ENCODE measurements at regions not wholly inside any gene's neighbourhood (a gene's known extent, or its start where the extent isn't known, plus 50 kb on each side); places are given as distances from the start of the nearest gene placed in this dataset.

- DNase-seq (ENCODE audit: low read depth): no peak
Observed at GRCh38 chr9:106051545-106051944, 357.2 kb downstream of the TMEM38B start.

DNA sequence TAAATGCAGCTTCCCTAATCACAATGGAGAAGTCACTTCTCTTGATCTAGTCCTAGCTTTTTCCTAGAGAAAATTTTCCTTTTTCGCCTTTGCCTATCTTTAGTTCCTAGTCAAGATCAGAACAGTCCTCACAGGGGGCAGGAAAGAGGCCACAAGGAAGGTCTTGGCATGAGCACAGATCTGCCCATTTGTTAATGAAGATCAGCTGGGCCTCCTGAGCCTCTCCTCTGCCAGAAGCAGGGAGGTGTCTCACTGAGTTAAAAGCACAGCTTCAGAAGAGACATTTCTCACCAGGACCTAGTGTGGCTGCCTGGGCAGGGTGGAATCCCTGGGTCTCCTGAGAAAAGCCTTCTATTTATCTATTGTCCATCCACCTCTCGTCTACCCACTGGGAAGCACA is 357.8 kb downstream of the TMEM38B start:
- DNase-seq (ENCODE audit: low read depth): peak; percentile 33

DNA sequence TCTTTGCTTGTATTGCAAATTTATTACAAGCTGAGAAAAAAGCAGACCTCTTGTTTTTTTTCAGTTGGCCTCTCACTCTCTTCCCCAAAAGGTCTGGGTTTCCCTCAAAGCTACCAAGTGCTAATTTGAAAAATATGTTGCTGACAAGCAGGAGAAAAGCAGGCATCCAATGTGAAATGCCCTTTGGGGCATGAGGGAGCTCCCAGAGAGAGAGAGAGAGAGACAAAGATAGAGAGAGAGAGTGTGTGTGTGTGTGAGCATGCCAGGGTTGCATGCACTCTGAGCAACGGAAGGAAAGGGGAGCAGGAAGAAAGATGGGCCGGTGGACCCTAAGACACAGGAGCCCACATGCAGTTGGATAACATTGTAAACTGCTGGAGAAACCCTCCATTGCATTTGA is 358.4 kb downstream of the TMEM38B start:
- peak; percentile 43 for DNase-seq (ENCODE audit: low read depth)

GRCh38 chr9:106056328-106056727 is 362.0 kb downstream of the TMEM38B start:
- DNase-seq (ENCODE audit: low read depth): no peak

- no peak for DNase-seq (ENCODE audit: low read depth)
Observed at GRCh38 chr9:106058460-106058859, 364.1 kb downstream of the TMEM38B start.

DNA sequence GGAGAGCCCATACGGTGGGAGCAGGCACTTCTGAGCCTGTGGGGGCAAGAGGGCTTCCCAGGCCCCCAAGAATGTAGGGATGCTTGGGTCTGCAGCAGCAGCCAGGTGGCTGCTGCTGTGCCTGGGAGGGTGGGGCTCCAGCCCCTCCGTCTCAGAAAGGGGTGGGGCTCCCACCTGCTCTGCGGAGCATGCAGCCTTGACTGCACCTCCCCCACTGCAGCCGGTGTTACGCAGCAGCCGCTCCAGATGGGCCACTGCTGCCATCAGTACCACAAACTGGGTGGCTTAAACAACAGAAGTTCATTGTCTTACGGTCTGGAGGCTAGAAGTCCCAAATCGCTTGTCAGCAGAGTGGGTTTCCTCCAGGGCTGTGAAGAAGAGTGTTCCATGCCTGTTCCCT is 365.5 kb downstream of the TMEM38B start:
- no peak for DNase-seq (ENCODE audit: low read depth)

GRCh38 chr9:106060885-106061284 is 366.5 kb downstream of the TMEM38B start:
- no peak for DNase-seq (ENCODE audit: low read depth)

DNA sequence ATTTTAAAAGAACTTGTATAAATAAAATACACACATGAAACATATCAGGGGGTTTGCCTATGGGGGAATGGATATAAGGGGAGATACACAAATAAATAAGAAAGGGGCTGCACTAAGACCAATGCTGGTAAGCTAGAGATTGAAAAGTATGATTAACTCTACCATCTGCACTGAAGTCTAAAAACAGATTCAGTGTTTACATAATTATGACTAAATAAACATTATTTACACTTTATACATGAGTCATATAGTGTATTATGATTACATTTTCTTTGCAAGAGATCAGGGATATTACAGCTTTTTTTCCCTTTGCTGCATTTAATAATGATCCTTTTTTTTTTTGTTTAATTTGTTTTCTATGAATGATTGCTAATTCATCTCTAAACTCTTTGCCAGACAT is 367.9 kb downstream of the TMEM38B start:
- no peak for DNase-seq (ENCODE audit: low read depth)

DNA sequence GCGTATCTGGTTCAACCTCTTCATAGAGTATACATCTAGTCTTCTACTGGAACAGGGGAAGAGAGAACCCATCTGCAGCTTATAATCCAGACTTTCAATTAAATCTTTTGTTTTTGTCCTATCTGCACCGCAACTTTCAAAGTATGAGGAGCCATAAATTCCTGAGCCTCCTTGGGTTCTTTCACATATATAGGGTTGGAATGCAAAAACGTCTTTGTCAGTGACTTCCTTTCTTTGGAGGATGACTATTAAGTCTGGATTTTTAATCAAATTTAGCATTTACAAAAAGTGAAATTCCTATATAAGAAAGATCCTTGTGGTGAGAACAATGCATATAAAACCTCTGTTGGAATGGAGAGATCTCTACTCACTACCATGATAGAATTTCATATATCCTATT is 370.8 kb downstream of the TMEM38B start:
- DNase-seq (ENCODE audit: low read depth): no peak

- no peak for DNase-seq (ENCODE audit: low read depth)
Observed at GRCh38 chr9:106065579-106066214, 371.4 kb downstream of the TMEM38B start.

DNA sequence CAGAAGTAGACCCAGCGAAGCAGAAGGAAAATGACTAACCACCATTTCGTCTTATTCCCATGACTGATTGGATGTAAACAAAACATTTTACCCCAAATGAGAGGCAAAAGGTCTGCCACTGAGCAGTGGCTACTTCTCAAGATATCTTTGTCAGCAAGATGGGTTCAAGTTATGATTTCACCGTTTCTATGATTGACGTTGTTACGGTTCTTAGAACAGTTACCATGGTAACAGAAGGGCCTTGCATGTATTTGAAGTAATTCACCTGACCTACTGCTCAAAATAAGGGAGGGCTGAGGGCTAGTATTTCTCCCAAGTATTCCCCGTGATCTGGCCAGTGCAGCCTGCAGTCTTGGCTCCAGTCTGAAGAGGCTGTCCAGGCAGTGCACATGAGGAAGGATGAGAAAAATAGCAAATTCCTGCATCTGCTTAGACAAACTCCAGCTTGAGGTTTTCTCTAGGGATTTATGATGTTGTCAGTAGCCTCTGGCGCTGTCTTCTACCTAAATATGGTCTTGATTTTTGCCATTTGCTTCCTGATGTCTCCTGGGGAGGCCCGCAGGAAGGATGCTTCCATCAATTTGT is 372.7 kb downstream of the TMEM38B start:
- peak; percentile 37 for DNase-seq (ENCODE audit: low read depth)

GRCh38 chr9:106069241-106069640 is 374.9 kb downstream of the TMEM38B start:
- DNase-seq (ENCODE audit: low read depth): peak; percentile 80

DNA sequence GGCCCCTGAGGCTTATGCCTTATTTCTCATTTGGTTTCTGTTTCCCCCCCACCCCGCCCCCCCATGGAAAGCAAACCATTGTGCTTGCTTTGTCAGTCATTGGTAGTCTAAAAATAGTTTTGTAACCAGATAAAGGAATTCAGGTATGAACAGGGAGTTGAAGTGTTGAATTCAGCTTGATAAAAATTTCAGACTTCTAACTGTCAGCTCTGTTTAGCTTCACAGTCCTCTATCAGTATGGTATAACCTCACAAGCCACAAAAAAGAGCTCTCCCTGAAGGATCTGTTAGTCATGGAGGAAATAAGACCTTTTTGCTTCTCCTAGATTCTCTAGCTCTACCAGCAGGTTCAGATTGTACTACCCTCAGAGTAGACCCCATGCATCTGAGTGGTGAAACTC is 378.1 kb downstream of the TMEM38B start:
- peak; percentile 50 for DNase-seq (ENCODE audit: low read depth)

- no peak for DNase-seq (ENCODE audit: low read depth)
Observed at GRCh38 chr9:106074006-106074405, 379.7 kb downstream of the TMEM38B start.

DNA sequence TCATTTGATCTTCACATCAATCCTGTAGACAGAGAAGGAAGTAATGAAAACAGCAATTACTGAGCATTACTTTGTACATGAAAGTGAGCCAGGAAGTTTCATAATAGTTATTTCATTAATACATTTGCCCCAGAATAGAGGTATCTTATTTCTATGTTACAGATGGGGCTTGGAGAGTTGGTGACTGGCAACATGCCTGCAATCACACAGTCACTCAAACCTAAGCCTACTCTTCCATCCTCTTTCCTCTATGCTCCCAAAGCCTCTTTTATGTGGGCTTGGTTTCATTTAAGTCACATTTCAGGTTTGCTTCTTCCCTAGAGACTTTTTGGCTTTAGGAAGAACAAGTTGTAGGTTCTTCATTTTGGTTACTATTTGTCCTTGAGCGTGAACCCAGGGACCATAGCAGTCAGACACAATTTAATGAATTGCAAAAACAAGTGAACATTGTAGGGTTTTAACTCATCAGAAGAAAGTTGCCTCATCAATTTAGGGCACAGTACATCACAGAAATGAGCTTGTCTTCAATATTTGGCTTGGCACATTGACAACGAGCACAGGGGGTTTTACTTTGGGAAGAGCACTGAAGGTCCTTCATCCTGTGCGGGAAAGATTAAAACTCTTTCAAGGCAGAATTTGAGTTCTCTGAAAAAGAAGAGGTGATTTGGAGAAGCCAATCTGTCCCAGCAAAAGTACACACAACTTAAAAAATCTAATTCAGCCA is 381.1 kb downstream of the TMEM38B start:
- peak; percentile 66 for DNase-seq (ENCODE audit: low read depth)

DNA sequence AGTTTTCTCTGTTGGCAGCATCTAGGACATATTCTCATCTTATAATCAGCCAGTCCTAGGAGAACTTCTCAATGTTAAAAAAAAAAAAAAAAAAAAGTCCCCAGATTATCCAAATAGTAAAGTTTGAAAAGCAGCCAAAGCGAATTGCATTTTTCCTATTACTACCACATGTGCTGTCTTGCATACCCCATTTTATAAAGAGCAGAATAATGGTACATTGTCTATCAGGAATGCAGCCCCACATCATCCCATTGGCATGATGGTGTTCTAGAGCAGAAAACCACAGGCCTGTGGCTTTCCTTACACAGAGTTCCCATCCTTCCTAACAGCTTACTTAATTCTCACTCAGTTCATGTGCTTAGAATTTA is 381.6 kb downstream of the TMEM38B start:
- DNase-seq (ENCODE audit: low read depth): peak; percentile 96

DNA sequence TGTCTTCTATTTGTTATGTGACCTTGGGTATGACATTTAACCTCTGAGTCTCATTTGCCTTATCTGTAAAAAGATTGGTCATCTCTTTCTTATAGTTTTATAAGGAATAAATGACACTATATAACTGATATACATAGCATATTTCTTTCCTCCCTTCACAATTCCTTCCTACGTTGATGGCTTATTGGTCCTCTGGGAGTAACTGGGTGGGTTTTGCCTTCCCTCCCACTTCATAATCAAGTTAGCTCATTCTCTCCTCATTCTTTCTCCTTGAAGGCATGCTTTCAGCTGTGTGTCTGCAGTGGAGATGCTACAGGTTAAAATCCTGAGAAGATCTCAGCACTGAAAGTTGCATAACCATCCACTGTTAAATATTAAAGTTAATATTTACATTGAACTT is 382.4 kb downstream of the TMEM38B start:
- no peak for DNase-seq (ENCODE audit: low read depth)

DNA sequence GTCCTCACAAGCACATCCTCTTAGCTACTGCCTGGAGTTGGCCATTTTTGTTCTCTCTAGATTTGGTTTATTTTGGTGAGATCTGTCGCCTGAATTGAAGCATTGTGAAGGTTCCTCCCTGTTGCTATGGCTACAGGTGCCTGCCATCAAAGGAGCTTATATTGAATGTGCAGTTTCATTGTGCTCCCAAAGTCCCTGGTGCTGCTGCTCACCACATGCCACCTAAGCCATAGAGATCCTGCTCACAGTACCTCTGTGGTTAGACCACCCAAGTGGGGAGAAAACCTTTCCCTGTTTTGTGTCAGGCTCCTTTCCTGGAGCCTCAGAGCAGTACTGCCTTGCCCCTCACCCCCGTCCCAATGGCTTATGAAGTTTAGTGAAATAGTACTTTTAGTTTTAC is 383.4 kb downstream of the TMEM38B start:
- DNase-seq (ENCODE audit: low read depth): no peak

- no peak for DNase-seq (ENCODE audit: low read depth)
Observed at GRCh38 chr9:106082621-106083020, 388.3 kb downstream of the TMEM38B start.

GRCh38 chr9:106084702-106085101 is 390.4 kb downstream of the TMEM38B start:
- DNase-seq (ENCODE audit: low read depth): no peak

GRCh38 chr9:106085479-106085878 is 391.1 kb downstream of the TMEM38B start:
- no peak for DNase-seq (ENCODE audit: low read depth)

GRCh38 chr9:106092083-106092482 is 397.7 kb downstream of the TMEM38B start:
- no peak for DNase-seq (ENCODE audit: low read depth)

DNA sequence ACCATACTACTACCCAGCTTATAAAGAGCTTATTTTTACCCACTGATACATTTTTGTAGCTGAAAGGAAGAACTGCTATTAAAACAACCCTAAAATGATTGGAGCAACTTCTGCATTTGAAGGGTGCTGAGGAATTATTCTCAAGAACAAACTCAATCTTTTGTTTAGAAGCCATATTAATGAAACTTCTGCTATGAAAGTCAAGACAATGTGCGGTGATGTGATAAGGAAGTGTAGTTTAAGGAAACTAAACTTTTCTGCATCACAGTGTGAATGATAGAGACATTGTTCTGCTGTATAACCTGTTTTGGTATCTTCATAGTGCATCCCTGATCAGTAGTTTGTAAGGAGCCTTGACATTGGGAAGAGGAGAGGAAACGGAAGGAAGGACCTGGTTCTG is 408.5 kb downstream of the TMEM38B start:
- DNase-seq (ENCODE audit: low read depth): no peak

All from RPMI7951 (cell line).